Fibroblast of upper back skin (primary cell): ENCODE measurements at regions not wholly inside any gene's neighbourhood (a gene's known extent, or its start where the extent isn't known, plus 50 kb on each side); places are given as distances from the start of the nearest gene placed in this dataset.

Experiments used
- DNase-seq: peaks from one replicate; pipeline ENCODE4 v3.0.0-alpha.2; 2013

- DNase-seq = no peak
Measured at GRCh38 chr5:2257326-2258244, 374.9 kb upstream of the IRX4 start.

- no peak for DNase-seq
Measured at GRCh38 chr5:2256691-2257280, 374.1 kb upstream of the IRX4 start.

- DNase-seq = no peak
Measured at GRCh38 chr5:2255915-2256690, 373.4 kb upstream of the IRX4 start.

GRCh38 chr5:2254880-2255750 lies 372.4 kb upstream of the IRX4 start:
- DNase-seq = no peak

- no peak for DNase-seq
Measured at GRCh38 chr5:2254406-2254805, 371.7 kb upstream of the IRX4 start.

- no peak for DNase-seq
Measured at GRCh38 chr5:2253040-2253975, 370.6 kb upstream of the IRX4 start.

DNA sequence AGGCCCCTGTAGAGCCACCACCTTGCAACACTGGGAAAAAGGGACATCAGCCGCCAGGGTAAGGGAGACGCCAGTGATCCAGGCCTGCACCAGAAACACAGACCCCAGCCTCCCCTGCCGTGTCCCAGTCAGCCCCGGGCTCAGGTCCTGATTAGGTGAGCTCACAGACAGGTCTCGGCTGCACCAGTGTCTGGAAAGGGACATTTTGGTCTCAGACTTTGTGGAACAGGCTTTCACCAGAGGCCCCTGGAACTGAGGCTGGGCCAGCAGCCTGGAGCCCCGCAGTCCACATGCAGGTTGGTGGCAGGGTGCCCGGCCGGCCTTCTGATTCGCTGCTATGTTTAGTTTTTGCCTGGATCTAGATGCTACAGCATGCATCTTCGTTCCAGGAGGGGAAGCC lies 369.0 kb upstream of the IRX4 start:
- no peak for DNase-seq

- no peak for DNase-seq
Measured at GRCh38 chr5:2251298-2251697, 368.6 kb upstream of the IRX4 start.

GRCh38 chr5:2250365-2250950 lies 367.7 kb upstream of the IRX4 start:
- no peak for DNase-seq

- no peak for DNase-seq
Measured at GRCh38 chr5:2249442-2249841, 366.7 kb upstream of the IRX4 start.

DNA sequence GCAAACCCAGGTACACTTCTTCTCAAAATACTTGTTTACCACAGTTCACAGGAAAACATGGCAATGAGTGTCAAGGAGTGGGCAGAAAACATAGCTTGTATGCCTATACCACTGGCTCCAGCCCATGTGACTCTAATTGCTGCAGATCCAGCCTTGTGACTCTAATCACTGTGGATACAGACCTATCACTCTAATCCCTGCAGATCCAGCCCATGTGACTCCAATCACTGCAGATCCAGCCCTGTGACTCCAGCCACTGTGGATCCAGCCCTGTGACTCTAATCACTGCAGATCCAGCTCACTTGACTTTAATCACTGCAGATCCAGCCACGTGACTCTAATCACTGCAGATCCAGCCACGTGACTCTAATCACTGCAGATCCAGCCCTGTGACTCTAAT lies 366.3 kb upstream of the IRX4 start:
- DNase-seq = no peak

DNA sequence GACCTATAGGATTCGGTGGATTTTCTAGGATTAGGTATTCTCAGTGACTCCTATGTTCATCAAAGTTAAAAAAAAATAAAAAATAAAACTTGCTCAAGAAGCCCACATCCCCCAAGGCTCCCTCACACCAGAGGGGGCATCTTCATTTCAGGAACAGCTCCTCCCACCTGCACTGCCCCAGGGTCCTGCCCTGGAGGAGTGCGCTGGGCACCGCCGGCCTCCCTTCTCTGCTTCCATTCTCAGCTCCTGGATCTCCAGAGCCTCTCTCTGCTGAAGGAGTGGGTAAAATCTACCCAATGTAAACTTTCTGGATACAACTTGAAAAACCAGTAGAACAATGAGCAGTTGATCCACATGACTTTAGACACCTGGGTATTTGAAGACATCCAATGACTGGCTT lies 359.8 kb upstream of the IRX4 start:
- no peak for DNase-seq

- no peak for DNase-seq
Measured at GRCh38 chr5:2241842-2242241, 359.1 kb upstream of the IRX4 start.

GRCh38 chr5:2240118-2240904 lies 357.6 kb upstream of the IRX4 start:
- DNase-seq = no peak

DNA sequence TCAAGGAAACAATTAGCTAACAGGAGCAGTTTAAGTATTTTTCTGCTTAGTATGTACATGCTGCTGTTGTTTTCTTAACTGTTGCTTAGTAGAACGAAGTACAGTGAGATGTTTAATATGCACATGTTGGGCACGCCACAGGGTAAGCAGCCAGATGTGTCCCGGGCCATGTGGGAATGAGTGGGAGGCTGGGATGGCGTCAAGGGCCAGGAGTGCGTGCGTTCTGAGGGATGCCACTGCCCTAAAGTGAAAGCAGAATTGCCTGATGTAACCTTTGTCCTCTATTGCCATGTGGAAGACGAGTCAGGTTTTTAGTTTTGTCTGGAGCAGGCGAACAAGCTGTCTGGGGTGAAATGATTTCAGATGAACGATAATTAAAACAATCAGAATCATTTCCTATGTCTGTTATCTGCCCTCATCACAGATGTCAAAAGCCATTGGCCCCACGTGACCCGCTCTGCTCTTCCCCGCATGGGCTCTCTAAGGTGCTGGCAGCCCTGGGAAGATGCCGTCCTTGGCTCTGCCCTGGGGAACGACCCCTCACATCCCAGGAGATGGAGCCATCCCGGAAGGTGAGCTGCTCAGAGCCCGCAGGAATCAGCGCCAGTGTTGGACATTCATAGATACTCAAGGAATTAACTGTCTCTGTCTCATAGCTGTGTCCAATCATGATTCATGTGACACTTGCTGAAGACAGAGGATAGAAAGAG lies 356.6 kb upstream of the IRX4 start:
- no peak for DNase-seq

GRCh38 chr5:2238732-2239131 lies 356.0 kb upstream of the IRX4 start:
- DNase-seq = no peak

- DNase-seq = no peak
Measured at GRCh38 chr5:2227433-2227832, 344.7 kb upstream of the IRX4 start.

GRCh38 chr5:2224689-2225088 lies 342.0 kb upstream of the IRX4 start:
- no peak for DNase-seq

DNA sequence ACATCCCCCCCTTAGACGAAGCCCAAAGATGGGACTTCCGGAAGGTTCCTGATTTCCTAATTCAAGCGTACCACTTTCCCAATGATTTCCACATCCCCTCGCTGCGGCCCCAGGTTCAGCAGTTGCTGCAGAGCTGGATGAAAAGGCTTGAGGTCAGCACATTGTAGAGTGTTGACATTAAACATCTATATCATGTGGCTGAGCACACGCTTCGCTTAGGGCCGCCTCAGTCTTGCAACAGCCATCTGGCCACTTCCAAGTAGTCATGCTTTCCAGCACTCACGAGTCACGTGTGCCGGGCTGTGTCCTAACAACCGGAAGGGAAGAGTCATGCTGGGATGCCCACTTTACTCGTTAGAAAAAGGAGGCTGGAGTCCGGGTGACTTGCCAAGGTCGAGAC lies 340.6 kb upstream of the IRX4 start:
- DNase-seq = no peak
